HG03175 (cell line): ENCODE measurements at regions not wholly inside any gene's neighbourhood (a gene's known extent, or its start where the extent isn't known, plus 50 kb on each side); places are given as distances from the start of the nearest gene placed in this dataset.

ENCODE experiments used
- ATAC-seq: cut with Tn5 transposase; IDR thresholded peaks from one replicate; pipeline ENCODE4 v1.9.1; 2021; ENCODE audit warnings: mild to moderate bottlenecking, moderate library complexity; ENCODE audit not compliant: unreplicated experiment

DNA sequence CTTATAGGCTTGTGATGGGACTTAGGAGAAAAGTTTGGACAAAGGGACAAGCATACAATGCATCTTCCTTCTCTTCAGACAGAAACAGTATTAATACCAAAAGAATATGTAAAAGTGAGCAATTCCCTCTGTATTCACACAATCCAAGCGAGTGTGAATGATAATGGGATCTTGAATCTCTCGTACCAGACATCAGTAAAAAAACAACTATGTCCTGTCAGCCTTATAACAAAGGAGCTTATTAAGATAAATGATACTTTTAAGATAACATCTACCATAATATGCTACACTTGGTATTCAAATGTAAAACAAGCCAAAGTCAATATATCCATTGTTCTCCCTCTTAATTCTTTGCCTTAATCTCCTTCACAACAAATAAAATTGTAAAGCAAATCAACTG lies 288.6 kb upstream of the CNTN6 start:
- no peak for ATAC-seq

DNA sequence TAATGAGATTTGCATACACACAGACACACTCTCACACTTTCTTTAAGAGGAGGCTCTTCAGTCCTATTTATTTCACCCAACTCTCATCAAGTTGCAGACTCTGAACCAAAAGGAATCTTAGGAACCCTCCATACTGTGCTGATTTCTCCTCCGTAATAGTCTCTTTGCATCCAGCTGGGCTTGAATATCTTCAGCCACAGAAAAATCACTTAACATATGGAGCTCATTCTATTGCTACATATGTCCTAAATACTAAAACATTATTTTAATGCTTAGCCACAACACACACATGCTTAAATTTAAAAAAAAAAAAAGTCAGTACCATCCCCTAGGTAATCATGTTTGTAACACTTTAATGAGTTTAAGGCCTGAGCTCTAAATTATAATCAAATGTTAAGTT lies 287.5 kb upstream of the CNTN6 start:
- no peak for ATAC-seq

DNA sequence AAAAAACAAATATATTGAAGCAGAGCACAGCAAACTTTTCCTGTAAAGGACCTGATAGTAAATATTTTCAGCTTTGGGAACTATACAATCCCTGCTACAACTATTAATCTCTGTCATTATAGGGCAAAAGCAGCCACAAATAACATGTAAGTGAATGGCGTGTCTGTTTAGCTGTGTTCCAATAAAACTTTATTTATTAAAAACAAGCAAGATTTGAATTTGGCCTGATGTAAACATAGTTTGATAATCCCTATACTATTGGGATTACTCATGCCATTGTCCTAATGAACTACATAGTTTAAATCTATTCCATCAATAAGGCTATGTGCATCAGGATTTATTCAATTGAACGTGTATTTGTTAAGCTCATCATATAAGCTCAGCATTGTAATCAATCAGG lies 286.8 kb upstream of the CNTN6 start:
- ATAC-seq = no peak

DNA sequence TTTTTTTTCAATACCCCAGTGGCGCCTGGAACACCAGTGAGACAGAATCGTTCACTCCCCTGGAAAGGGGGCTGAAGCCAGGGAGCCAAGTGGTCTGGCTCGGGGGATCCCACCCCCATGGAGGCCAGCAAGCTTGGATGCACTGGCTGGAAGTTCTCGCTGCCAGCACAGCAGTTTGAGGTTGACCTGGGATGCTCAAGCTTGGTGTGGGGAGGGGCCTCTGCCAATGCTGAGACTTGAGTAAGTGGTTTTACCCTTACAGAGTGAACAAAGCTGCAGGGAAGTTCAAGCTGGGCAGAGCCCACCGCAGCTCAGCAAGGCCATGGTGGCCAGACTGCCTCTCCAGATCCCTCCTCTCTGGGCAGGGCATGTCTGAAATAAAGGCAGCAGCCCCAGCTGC lies 276.2 kb upstream of the CNTN6 start:
- no peak for ATAC-seq

DNA sequence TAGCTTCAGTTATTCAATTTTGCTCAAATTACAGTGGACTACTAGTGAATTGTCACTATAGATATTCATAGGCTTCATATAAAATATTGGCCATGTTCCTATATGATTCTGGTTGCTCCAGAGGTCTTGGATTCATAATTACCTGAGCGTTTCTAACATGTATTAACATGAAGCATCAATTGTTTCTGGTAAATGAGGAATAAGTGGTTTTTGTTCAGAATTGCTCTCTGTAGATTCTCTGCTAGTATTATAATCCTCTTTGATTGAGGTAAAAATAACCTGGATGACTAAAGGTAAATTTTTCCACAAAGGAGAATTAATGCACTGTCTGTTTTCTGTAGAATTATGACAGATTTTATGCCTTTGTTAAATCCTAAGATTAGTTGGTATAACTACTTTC lies 258.1 kb upstream of the CNTN6 start:
- ATAC-seq = no peak

DNA sequence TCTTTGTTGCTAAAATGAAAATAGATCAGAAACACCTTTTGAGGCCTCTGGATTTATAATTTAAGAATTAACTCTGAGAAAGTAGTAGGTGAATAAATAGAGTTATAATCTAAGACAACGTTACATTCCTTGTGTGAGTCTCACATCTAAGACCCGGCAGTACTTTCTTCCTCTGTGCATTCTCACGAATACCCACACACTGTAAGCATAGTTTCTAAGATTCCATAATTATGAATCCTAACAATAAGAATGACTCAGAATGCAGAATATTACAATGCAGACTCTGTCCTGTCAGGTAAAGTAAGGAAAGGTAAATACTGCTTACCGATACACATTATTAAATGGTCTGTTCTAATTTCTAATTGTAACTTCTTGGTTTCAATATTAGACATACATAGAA lies 257.7 kb upstream of the CNTN6 start:
- ATAC-seq = no peak

DNA sequence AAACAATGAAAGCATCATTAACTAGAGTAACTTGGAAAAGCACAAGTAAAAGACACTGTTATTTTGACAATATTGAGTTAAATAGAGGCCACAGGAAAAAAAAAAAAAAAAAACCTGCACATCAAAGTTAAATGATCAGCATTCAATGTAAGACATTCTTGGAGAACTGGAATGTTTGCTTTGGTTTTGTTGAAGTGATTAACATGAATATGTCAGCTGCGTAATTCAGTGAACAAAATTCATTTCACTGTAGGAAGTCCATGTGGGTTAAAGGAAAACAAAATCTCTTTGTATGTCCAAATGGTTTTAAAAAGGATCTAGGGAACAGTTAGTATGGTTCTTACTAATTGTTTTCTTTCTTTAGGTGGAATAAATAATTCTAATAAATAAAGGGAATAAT lies 252.8 kb upstream of the CNTN6 start:
- no peak for ATAC-seq

DNA sequence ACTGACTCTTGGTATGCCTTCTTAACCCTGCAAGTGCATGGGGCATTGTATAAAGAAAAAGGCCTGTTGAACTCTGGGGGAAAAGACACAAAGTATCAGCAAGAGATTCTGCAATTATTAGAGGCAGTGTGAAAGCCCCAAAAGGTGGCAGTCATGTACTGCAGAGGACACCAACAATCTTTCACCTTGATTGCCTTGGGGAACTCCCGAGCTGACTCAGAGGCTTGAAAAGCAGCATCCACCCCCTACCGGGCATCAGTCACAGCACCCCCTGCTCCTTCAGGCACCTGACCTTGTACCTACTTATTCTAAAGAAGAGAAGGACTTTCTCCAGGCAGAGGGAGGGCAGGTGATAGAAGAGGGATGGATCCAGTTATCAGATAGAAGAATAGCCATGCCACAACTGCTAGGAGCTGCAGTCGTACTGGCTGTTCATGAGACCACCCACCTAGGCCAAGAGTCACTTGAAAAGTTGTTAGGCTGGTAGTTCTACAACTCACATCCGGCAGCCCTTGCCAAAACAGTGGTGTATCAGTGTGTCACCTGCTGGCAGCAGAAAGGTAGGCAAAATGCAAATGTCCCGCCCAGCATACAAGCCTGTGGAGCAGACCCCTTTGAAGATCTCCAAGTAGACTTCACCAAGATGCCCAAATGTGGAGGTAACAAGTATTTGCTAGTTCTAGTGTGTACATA lies 241.6 kb upstream of the CNTN6 start:
- ATAC-seq = peak; percentile 61

DNA sequence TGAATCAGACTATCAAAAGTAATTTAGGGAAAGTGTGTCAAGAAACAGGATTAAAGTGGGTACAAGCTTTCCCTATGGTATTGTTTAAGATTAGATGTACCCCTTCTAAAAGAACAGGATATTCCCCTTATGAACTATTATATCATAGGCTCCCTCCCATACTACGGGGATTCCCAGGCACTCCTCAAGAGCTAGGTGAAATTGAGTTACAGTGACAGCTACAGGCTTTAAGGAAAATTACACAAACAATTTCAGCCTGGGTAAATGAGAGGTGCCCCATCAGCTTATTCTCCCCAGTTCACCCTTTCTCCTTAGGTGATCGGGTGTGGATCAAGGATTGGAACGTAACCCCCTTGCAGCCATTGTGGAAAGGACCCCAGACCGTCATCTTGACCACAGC lies 240.8 kb upstream of the CNTN6 start:
- no peak for ATAC-seq

DNA sequence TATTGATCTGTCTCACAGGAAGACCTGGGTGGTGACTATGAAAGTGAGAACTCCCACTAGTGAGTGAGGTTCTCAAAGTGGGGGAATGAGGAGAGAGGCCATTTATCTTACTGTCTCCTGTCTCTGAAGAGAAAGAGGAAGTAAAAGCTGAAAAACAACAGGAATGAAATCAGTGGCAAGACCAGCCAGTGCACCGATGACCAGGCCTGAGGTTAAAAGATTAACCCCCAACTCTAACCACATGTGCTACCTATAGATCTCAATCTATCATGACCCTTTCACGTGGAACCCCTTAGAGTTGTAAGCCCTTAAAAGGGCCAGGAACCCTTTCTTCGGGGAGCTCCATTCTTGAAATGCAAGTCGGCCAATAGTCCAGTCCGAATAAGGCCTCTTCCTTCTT lies 239.3 kb upstream of the CNTN6 start:
- ATAC-seq = no peak

DNA sequence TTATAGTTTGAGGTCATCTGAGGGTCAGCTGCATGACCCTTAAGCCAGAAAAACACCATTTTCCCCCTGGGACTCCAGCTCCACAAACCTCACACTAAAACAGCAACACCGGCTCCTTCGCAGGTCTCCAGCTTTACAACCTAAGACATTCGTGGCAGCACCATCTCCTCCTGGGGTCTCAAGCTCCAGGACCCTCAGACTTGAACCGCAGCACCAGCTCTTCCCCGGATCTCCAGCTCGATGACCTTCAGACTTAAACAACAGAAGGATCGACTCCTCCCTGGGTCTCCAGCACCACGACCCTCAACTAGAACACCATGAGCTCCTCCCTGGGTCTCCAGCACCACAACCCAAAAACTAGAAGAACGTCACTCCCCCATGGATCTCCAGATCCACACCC lies 233.7 kb upstream of the CNTN6 start:
- no peak for ATAC-seq

DNA sequence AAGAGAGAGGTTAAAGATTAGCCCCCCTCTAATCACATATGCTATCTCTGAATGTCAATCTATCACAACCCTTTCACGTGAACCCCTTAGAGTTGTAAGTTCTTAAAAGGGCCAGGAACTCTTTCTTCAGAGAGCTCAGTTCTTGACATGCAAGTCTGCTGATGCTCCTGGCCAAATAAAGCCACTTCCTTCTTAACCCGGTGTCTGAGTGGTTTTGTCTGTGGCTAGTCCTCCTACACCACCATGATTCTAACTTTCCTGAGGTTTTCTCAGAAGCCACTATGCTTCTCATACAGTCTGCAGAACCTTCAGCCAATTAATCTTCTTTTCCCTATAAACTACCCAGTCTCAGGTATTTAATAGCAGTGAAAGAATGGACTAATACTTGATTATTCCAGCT lies 231.1 kb upstream of the CNTN6 start:
- no peak for ATAC-seq

DNA sequence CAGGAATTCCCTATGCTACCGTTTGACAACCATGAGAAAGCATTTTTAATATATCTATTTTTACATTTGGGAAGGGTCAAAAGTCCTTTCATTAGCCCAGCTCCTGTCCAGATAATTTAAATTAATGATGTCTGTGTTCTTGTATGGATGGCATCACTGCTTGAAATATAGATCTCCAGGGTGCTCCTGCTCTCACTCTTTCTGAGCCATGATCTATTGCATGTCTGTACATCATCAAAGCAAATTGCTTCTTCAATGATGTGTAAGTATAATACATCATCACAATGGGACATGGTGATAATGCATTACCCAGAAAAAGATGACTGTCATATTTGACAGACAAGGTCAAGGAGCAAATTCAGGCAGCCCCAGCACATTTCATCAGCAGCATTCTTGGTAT lies 223.6 kb upstream of the CNTN6 start:
- ATAC-seq = no peak

DNA sequence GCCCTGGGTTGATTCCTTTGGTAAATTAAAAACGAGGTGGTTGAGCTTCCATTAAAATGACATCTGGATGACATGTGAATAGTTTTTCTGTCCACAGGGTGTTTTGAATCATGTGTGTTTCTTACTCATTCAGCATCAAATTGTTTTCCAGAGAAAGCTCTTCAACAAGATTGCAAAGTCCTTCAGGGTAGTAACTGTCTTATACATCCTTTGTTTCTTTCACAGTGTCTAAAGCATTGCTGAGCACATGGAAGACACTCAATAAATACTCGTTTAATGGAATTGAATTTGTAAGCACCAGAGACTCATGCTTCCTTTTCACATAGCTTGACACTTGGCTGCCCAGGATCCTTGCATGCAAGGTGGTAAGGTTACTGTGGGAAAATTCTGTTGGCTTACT lies 223.1 kb upstream of the CNTN6 start:
- ATAC-seq = no peak

DNA sequence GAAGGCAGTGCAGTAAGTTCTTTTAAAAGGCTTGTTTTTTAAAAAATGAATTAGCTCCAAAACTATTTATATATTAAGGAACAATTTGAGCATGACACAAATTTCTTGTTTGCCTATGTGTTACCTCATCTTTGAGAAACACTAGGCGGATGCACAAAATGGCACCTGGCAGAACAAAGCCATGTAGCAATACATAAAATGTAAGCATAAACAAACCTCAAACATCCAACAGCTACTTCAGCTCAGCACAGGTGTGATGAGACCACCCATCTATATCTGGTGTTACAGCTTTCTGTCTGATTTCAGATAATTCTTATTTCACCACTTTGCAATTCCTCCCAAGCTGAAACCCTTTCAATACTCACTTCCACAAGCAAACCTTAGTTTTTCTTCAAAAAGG lies 221.2 kb upstream of the CNTN6 start:
- ATAC-seq = no peak

DNA sequence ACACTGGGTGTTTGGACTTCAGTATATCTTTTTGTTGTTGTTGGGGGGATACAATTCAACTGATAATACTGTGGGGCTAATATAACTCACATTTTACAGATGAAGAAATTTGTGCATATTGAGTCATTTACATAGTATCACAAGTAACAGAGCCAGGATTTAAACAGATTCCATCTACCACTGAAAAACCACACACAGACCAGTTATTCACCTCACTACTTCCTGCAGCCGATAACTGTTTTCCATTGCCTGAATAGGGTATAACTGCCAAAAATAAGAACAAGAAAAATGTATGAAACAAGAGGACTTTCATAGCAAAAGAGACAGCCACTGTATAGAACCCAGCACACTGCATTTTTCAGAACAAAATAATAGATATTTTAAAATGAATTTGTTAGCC lies 215.8 kb upstream of the CNTN6 start:
- no peak for ATAC-seq

DNA sequence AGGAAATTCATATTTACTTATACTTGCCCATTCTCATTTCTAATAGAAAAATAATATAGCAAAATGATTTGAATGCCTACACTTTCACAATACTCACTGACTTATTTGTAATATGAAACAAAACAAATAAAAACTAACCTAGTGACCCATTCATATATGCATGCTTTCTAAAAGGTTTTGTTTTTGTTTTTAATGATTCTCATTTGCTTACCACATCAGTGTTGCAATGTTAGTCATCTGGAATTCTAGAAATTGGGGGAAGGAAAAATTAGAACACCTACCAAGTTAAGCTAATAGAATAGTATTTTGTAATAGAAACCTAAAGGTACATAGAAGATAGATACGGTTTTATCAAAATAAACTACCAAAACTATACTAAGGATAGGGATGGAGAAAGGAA lies 214.1 kb upstream of the CNTN6 start:
- no peak for ATAC-seq

DNA sequence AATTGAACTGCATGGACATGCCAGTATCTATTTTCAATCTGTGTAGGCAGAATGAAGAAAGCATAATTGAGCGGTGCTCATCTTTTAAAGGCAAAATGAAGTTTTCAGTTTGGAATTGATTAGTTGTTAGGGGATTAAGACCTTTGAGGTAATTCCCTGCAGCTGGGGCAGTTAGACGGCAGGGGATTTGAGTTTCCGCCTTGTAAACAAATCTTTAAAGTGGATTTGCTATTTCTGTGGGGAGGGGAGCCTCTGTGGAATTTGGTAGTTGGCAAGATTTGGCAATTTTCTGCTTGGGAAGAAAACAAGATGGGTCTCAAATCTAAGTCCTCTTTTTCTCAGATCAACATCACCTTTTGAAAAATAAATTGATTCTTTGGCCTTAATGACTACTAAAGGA lies 212.5 kb upstream of the CNTN6 start:
- no peak for ATAC-seq

DNA sequence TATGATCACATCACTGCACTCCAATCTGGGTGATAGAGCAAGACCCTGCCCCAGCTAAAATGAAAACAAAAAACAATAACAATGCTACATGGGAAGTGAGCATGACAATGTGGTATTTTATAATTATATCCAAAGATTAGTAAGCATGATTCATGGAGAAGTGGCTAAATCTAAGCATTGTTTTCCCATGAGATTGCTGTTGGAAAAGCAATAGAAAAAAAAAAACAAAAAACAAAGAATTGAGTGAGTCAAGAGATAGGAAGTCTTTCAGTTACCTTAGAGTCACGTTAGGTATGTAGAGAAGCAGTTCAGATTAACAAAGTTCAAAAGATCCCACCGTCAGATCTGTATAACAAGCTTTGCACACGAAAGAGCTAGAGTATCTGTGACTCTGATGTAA lies 210.3 kb upstream of the CNTN6 start:
- no peak for ATAC-seq

DNA sequence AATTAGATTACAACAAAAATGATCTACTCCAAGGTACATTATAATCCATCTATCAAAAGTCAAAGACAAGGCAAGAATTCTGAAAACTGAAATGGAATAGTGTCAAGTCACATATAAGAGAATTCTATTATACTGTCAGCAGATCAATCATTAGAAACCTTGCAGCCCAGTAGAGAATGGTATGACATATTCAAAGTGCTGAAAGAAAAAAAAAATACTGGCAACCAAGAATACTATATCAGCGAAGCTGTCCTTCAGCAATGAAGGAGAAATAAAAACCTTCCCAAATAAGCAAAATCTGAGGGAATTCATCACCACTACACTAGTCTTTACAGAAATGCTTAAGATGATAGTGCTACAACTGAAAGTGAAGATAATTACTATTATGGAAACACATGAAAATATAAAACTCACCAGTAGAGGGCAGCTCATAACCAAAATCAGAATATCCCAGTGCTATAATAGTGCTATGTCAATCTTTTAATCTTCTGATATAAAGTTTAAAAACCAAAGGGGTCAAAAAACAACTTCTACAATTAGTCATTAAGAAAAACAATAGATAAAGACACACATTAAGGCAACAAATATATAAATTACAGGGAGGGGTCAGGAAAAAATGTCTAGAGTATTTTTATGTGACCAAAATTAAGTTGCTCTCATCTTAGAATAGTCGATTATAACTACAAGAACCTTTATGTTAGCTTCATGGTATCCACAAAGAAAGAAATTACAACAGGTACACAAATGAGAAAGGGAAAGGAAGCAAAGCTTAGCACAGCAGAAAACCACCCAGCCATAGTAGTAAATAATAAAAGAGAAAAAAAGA lies 190.7 kb upstream of the CNTN6 start:
- ATAC-seq = peak; percentile 86

DNA sequence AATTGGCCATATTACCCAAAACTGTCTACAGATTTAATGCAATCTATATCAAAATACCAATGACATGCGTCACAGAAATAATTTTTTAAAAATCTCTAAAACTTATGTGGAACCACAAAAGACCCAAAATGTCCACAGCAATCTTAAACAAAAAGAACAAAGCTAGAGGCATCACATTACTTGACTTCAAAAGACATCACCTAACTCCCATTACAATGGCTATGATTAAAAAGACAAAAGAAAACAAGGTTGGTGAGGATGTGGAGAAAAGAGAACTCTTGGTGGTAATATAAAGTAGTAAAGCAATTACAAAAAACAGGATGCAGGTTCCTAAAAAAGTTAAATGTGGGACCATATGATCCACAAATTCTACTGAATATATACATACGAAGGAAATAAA lies 187.6 kb upstream of the CNTN6 start:
- no peak for ATAC-seq

DNA sequence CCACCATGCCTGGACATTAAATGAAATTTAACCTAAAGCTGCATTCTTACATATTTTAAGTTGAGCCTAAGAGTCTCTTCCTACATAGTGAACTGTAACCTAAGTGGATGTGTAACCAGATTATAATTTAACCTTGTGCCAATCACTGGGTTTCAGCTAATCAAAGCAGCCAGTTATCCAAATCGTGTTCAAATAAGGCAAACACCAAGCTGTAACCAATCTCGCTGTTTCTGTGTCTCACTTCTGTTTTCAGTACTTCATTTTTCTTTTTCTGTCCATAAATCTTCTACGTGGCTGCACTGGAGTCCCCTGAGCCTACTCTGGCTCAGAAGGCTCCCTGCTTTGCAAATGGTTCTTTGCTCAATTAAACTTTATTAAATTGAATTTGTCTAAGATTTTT lies 186.1 kb upstream of the CNTN6 start:
- no peak for ATAC-seq

DNA sequence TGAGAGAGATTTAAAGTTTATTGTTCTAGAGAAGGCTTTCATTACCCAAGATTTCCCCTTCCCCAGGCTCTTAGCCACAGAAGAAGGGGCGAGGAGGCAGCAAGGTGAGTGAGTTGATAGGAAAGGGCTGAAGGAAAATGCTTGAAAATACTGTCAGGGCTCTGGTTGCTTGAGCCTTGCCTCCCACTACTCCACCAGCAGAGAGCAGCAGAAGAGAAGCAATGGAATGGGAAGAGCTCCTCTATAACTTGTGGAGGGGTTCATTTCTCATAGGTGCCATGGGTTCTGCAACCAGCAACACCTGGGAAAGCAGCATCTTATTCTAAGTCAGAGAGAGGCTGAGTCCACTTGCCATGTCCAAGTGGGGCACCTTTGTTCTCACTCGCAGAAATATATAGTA lies 184.0 kb upstream of the CNTN6 start:
- no peak for ATAC-seq
